AML-193 (cell line): ENCODE measurements at regions not wholly inside any gene's neighbourhood (a gene's known extent, or its start where the extent isn't known, plus 50 kb on each side); places are given as distances from the start of the nearest gene placed in this dataset.

Source experiments
- DNase-seq, 2 experiments: peaks; one replicate each; lab custom pipeline; 2025; lab: John Stamatoyannopoulos, UW

DNA sequence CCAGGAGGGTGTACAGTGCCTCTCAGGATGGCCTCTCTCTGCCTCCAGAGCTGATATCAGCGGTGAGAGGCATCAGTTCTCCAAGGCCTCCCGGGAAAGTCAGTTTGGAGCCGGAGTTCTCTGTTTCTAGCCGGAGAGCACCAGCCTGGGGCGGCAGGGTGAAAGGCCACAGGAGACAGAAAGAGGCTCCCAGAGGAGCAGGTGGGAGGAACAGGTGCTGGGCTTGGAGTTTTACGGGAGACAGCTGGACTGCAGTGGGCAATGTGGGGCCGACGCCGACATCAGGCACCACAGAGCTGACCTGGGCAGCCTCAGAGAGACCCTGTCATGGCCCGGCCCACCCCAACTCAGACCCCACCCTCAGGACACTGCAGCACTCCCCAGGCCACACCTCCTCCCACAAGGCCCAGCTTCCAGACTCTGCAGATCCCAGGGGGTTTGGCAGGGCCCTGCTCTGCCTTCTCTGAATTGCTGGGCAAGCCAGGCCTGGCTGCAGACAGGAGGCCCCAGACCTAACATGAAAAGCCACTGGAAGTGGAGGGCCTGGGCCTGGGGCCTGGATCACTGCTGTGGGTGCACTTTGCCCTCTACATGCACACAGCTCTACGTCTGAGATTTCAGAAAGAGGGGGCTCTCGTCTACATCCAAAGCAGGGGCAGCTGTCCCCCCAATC is 885.6 kb downstream of the BRD1 start:
- no peak for DNase-seq

DNA sequence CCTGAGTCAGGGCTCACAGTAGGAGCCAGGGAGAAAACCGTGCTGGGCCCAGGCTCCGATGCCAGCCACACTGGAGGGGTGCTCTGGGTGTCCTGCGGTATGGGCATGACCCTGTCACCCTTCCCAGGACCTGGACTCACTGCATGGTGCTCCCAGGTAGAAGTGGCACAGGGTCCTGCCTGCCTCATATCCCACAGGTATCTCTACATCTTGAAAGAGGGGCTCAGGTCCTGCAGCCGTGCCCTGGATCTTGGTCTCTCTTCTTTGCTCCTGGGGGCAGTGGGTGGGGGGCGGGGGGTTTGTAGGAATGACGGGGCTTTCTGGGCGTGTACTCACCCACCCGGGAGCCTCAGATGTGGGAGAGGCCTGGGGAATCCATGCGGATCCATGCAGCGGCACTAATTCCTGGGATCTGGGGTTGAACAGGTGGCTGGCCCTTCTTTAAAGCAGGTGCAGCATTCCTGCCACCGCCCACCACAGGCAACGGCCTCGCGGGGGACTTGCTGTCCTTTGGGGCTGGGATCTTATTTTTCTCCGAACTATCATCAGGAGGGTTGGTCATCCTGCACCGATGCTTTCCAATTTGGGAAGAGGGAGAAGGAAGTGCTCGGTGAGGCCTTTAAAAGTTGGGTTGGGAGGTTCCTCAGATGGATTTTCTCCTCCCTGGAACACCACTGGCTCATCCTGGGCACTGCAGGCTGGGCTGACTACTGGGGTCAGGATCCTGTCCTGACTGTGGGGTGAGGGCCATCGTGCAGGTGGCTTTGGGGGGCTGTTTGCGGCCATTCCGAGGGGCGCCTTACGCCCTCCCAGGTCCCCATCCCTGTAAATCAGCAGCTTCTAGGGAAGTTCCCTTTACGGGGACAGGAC is 886.4 kb downstream of the BRD1 start:
- DNase-seq = no peak

DNA sequence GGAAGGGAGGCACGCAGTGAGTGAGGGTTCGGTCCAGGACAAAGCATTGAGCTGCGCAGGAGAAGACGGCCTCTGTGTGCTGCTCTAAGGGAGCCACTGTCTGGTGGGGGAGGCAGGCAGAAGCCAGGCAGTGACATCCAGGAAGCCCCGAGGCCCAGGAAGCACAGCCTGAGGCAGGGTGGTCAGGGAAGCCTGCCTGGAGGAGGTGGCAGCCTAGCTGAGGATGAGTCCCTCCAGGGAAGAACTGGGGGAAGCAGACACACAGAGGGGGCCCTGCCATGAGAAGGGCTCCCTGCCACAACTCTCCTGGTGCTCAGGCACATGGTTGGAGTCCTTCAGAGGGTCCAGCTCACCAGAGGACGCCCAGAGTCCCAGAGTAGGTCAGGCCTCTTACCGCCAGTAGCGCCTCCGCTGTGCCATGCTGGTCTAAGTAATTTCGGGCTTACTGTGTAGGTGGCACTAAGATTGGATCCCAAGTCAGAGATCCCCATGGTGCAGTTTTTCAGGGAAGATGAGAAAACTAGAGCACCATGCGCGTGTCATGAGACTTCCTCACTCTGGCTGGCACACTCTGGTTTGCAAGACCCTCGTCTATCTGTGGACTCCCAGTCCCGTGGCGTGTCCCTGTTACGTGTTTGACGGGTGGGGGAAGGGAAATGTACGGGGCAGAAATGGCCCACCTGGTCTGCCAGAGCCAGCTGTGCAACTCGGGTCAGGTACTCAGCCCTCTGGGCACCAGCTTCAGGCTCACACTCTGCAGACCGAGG is 887.2 kb downstream of the BRD1 start:
- no peak for DNase-seq

DNA sequence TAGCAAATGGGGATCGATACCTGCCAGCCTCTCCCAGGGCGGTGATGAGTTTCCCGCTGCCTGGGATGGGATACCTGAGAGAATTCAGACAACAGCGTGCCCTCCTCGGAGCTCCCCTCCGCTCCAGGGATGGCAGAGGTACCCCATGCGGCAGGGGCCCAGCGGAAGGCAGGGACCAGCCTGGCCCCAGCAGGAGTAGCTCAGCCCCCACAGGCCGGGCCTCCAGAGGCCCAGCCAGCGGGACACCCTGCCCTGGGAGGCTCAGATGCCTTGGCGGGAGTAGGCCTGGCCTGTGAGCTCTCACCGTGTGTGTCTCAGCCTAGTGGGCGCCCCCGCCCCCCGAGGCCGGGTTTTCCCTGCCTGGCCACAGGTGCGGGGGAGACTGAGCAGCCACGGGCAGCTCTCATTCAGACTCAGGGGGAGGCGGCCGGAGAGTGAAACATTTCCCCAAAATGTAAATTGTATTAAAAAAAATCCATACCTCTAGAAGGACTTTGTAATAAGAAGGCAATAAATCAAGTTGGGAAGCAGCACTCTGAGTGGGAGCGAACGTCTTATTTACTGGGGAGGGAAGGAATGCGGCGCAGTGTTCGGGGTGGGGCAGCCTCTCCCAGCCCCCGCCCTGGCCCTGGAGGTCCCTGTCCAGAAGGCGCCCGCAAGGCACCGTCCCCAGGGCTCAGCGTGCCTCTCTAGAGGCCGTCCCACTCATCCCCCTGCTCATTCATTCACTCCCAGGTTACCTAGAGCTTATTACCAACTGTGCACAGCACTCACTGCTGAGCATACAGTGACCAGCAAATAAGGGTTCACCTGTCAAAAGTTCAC is 888.0 kb downstream of the BRD1 start:
- no peak for DNase-seq

DNA sequence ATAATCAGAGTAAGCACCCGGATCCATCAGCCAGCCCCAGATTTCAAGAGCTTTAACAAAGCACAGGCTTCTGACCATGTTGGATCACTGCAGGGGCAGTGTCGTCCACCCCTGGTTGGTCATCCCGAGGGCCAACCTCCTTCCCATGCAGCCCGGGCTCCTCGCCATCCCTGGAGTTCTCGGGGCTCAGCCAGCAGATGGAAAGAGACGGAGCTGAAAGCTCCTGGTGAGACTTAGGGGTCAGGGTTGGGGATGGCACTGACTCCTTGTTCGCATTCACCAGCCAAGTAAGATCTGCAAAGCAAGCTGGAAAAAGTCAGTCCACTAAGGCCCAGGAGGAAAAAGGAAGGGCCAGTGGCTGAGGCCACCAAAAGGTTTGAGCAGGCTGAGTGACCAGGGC is 888.9 kb downstream of the BRD1 start:
- no peak for DNase-seq

DNA sequence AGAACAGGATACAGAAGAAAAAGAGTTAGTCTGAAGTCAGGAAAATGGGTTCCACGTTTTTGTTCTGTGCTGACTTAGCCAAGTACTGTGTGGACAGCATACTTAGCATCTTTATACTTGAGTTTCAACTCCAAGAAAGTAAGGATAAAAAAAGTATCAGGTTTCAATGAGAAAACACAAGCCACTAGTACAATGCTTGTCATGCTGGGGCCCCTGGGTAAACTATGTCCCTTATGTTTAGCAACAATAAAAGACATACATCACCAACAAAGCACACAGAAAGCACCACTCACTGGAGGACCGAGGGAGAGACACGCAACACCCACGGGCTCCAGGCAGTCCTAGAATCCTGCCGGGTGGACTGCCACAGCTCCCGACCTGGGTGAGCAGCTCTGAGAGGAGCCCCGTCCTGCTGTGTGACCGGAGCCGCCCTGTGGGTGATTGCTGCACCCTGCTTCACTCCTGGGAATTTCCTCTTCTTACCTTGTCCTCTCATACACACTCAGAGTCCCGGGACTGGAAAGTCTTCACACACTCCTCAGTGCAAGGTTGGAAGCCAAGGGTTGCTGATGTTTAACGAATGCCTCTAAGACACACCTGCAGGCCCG is 890.5 kb downstream of the BRD1 start:
- DNase-seq = no peak

DNA sequence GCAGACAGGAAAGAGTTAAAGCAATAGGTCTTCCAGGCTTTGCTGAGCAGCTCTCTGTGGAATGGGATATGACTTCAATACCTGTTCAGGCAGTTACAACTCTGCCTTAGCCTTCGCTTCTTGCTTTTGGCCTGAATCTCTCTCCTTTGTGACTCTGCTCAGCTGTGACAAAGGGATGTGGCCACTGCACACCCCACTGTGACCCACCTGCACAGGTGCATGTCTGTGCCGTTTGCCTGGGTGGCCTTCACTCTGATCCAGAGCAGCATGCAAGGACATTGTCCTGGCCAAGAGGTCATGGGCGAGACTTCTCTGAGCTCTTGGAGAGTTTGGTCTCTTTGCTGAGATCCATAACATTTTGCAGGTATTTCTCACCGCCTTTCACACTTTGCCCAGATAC is 891.3 kb downstream of the BRD1 start:
- no peak for DNase-seq

DNA sequence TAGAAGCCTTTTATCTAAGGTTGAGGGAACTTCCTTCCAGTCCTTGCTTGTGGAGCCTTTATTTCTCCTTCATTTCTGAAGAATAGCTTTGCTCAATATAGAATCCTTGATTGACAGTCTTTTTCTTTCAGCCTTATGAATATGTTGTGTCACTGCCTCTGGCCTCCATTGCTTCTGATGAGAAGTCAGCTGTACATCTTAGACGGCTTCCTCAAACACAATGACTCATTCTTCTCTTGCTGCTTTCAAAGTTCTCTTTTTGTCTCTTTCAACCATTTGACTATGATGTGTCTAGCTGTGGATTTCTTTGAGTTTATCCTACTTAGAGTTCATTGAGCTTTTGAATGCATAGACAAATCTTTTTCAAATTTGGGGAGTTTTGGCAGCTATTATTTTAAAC is 893.2 kb downstream of the BRD1 start:
- no peak for DNase-seq

DNA sequence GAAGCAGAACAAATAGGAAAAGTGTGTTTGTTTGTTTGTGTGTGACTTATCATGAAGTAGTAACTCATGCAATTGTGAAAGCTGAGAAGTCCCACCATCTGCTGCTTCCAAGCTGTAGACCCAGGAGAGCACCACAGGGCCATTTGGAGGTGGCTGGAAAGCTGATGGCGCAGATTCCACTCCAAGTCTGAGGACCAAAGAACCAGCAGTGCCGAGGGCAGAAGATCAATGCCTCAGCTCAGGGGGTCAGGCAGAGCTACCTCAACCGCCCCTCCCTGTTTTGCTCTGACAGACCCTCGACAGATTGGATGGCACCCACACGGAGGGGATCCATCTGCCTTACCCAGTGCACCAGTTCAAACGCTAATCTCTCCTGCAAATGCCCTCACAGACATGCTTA is 896.2 kb downstream of the BRD1 start:
- DNase-seq = no peak

DNA sequence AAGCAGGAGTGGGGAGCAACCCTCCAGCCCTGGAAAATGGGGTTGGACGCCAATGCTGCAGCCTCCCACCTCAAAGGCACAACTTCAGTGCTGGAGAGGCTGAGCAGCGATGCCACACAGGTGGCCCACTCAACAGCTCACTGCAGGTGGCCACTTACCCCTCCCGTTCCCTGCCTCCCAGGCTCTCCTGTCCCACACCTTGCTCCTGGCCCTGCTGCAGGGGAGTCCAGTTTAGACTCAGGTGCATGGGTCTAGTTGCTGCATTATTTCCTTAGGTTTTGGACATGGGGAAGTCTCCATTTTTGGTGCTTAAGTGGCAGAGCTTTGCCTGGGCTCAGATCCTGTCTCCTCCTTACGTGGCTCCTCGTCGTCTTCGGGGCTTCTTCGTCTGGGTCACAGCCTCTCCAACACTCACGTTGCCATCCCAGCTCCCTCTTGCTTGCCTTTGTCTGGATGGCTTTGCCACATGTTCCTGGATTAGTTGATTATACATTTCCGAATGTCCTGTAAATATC is 898.3 kb downstream of the BRD1 start:
- no peak for DNase-seq

DNA sequence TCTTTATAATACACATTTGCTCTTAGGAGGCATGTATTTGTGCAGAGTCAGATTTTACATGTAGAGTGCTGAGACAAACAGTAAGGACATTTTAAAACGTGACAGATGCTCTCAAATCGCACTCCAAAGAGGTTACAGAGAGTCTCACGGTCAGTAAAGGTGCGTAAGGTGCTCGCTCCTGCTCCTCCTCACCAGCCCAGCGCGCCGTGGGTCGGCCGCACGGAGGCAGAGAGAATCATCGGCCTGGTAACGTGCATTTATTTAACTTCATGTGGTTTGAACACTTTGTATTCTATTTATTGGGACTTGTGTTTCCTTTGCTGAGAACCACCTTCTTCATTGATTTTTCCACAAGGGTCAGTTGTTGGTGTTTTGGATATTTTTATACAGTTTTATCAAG is 900.1 kb downstream of the BRD1 start:
- no peak for DNase-seq

DNA sequence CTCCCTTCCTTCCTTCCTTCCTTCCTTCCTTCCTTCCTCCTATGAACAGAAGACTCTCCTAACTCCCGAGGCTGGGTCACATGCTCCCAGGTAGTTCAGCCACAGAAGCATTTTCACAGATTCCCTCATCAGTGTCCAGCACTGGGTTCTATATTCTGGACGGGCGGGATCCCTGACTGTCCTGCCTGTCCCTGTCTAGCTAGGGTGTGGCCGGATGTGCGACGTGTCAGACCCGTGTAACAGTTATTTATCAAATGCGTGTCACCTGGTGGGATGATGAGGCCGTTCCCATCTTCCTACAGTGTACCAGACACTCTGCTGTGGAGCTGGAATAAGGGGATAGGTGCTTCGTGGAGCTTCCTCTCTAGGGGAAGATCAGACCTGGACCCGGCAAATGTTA is 901.0 kb downstream of the BRD1 start:
- DNase-seq = no peak

DNA sequence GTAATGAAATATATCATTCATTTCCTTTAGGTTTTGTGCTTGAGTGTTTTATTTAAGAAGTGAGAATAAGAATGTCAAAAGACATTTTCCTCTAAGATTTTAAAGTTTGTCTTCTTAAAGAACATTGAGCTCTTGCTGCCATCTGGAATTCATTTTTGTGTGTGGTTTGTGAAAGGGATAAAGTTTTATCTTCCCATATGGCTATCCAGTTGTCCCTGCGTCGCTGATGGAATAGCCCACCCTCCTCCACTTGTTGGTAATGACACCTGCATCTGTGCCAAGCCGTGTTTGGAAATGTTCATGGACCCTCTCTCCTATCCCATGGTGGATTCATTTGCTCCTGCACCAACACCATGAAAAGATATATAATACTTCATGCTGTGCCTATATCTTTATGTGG is 901.5 kb downstream of the BRD1 start:
- no peak for DNase-seq

DNA sequence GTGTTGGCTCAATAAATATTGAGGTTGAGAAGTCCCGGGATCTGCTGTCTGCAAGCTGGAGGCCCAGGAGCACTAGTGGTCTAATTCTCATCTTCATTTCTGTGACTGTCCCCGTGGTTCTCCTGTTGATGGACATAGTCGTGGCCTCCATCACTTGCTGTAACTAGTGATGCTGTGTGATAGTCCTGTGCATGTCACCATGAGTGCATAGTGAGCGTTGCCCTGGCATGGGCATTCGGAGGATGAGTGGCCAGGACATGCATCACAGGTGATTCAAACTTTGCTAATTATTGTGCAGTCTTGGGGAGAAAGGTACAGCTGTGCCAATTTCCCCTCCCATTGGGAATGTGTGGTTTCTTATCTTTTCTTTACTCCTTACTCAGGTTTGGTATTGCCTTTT is 902.2 kb downstream of the BRD1 start:
- no peak for DNase-seq

DNA sequence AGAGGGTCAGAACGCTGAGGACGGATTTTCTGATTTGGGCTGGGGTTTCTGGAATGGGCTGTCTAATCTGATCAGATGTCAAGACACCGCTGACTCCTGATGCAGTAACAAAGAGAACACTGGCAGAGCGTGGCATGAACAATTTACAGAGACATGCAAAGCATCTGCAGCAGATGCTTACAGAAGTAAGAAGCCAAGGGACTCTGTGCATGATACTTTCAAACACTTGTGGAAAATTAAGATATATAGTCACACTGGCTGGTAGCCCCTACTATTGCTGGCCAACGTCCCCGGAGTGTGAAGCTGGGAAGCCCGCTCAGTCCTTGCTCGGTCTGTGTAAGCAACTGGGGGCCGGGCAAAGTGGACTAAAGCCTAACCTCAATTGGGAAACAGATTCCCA is 903.7 kb downstream of the BRD1 start:
- DNase-seq = no peak

DNA sequence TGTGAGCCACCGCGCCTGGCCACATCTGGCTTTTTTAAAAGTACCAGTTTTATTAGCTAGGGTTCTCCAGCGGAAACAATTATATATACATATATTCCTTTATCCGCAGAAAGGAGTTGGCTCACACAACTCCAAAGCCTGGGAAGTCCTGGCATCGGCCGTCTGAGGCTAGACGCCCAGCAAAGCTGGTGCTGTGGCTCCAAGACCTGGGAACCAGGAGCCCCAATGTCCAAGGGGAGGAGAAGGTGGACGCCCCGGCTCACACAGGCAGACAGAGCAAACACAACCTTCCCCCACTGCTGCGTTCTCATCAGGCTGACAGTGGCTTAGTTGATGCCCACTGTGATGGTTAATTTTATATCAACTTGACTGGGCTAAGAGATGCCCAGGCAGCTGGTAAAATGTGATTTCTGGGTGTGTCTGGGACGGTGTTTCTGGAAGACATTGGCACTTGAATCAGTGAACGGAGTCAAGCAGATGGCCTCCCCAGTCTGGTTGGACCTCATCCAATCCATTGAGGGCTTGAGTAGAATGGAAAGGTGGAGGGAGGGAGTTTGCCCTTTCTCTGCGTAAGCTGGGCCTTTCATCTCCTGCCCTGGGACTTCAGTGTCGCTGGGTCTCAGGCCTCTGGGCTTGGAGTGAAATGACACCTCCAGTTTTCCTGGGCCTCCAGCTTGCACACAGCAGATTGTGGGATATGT is 904.4 kb downstream of the BRD1 start:
- no peak for DNase-seq

DNA sequence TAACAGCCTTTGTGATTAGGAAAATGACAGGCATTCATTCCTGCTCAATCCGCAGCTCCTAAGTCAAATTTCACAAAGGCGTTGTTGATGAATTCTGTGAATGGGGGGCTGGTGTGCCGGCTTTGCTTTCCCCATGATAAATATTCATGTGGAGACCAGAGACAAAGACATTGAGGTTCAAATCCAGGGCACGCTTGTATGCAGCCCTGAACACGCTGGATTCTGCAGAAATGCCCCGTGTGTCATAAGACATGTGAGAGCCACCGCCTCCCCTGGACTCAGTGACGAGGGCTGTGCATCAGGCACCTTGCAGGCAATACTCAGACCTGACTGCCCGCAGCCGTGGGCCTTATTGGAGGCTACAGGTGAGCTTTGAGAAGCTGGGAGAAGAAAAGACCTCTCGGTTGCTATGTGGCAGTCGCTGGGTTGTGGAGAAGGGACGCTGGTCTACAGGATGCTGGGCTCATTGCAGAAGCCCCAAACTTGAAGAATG is 906.2 kb downstream of the BRD1 start:
- DNase-seq = no peak

DNA sequence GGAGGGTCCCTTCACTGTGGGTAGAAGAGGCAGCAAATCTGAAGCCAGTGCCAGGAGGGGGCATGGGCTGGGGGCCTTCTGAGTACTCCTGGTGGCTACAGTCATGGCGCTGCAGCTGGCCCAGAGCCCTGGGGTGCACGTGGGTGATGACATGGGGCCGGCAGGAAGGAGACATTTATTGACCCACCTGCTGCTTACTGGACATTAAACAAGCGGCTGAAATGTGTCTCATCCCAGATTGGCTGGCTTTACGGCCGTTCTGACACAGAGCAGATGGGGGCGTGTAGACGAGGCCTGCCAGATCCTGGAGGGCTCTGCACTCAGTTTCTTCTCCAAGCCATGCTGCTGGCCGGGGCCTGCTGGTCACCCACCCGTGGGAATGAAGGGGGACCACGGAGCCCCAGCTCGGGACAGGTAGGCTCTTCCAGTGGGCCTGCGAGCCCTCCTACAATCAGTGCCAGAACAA is 906.9 kb downstream of the BRD1 start:
- DNase-seq = no peak

DNA sequence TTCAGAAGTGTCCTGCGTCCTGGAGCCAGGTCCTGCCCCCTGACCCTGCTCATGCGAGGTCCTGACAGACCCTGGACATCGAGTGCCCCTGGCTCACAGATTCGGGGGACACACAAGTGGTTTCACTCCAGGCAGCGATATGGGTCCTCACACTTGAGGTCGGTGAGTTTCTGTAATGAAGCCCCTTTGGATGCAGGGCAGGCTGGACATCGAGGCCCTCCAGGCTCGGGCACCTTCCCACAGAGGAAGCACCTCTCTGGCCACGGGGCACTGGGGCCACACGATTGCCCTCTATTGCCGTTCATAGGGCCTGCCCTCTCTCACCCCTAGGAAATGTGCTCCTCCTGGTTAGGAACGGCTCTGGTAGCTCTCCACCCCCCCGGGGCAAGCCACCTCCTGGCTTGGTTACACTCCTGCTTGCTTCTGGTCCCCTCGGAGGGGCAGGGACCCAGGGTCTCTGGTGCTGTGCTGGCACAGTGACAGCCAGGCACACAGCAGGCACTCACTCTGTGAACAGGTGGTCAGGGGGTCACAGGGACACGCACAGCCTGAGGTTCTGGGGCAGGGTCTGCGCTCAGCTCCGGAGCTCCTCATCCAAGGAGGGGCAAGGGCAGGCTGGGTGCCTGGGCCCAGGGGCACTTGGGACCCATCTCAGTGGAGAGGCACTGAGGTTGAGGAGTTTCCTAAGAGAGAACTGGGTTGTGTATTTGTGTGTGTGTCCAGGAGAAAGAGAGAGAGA is 907.7 kb downstream of the BRD1 start:
- DNase-seq = no peak

DNA sequence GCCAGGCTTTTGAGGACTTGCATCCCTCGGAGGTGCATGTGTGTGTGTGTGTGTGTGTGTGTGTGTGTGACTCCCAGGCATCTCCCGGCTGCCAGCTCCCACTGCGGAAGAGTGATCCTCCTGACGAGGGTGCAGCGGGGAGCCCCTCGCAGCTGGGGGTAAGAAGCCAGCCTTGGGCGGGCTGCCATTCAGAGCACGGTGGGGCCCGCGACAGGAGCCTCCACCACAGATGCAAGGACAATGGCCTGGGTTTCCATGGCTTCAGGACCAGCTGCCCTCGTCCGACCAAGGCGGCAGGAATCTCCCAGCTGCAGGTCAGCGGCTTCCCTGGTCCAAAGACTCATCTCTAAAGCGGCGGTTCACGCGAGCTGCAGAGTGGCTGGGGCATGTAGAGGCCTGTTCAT is 908.5 kb downstream of the BRD1 start:
- no peak for DNase-seq
